ENCODE measurements at regions not wholly inside any gene's neighbourhood (a gene's known extent, or its start where the extent isn't known, plus 50 kb on each side); places are given as distances from the start of the nearest gene placed in this dataset.

GRCh38 chr9:82716821-82717220 lies 346.1 kb downstream of the RASEF start:
- TF ChIP-seq CEBPB (IDR thresholded peaks at IDR 0.05), result no peak
- no peak for TF ChIP-seq YY1 (IDR thresholded peaks at IDR 0.05; ENCODE audit: low read depth)
- no peak for TF ChIP-seq MAX (IDR thresholded peaks at IDR 0.05)
- no peak for TF ChIP-seq EP300 (IDR thresholded peaks at IDR 0.05; ENCODE audit: borderline replicate concordance)
- TF ChIP-seq TAF1 (IDR thresholded peaks at IDR 0.05; ENCODE audit: low read depth), result no peak

Measured in Ishikawa (cell line).